Endothelial cell of umbilical vein (primary cell): ENCODE measurements at regions not wholly inside any gene's neighbourhood (a gene's known extent, or its start where the extent isn't known, plus 50 kb on each side); places are given as distances from the start of the nearest gene placed in this dataset.

Experiments used
- BruUV-seq: library from RNA; stranded (reverse); fragments of 400-500 nt; replicated peaks from 2 replicates; lab custom pipeline; 2021; lab: Mats Ljungman, UMichigan
- CTCF ChIA-PET: fragments of 300-600, 350-600 bp; sonication (Branson Sonifier 250); formaldehyde crosslinking; loops from one replicate; lab custom pipeline; 2021; ENCODE audit warnings: antibody characterized with exemption, inconsistent platforms; lab: Charles Lee
- POLR2A ChIA-PET: fragments of 300-600, 350-600 bp; sonication (Branson Sonifier 250); formaldehyde crosslinking; loops from one replicate; lab custom pipeline; 2021; ENCODE audit warnings: antibody characterized with exemption, inconsistent platforms; lab: Charles Lee
- DNase-seq: peaks from one replicate; pipeline ENCODE4 v3.0.0-alpha.2; 2011; ENCODE audit warnings: low read depth, low spot score
- FAIRE-seq: peaks from 2 replicates; lab custom pipeline; 2011; peaks lifted over from hg19 to GRCh38; lab: Jason Lieb, UNC
- H2AFZ ChIP-seq: 2 replicates; pipeline ENCODE4 v1.6.0; 2012; ENCODE audit warnings: low read depth, low read length, control low read depth, inconsistent platforms
- H3K27ac ChIP-seq: 2 replicates; pipeline ENCODE4 v1.5.1; 2011; ENCODE audit warnings: low read depth, mild to moderate bottlenecking, control low read depth, low read length, moderate library complexity; ENCODE audit not compliant: insufficient read depth
- H3K27me3 ChIP-seq, 2 experiments: 2 replicates each; pipeline versions ENCODE4 v1.6.0 to v1.6.1; 2011; ENCODE audit warnings: low read length in 2 of 2, mixed read lengths in 1 of 2; ENCODE audit not compliant: control insufficient read depth in 2 of 2, insufficient read depth in 2 of 2
- H3K36me3 ChIP-seq, 2 experiments: 2 replicates in 1 of 2; 3 replicates in 1 of 2; pipeline ENCODE4 v1.5.1; 2011; ENCODE audit warnings: low read length in 2 of 2, mild to moderate bottlenecking in 1 of 2, moderate library complexity in 1 of 2; ENCODE audit not compliant: control insufficient read depth in 2 of 2, insufficient read depth in 2 of 2; ENCODE audit errors: extremely low read depth in 1 of 2
- H3K4me1 ChIP-seq: 3 replicates; pipeline ENCODE4 v1.5.1; 2011; ENCODE audit warnings: mild to moderate bottlenecking, low read length; ENCODE audit not compliant: control insufficient read depth, insufficient read depth; ENCODE audit errors: extremely low read depth
- H3K4me2 ChIP-seq: 2 replicates; pipeline ENCODE4 v1.6.1; 2011; ENCODE audit warnings: low read length, control low read depth, mixed read lengths; ENCODE audit not compliant: insufficient read depth
- H3K4me3 ChIP-seq, 3 experiments: fragments of 200-600 bp in 1 of 3; sonication (generic), shearing (Covaris generic) in 1 of 3; replicated peaks in 1 of 3; 2 replicates each; pipeline ENCODE4 v1.5.1; 2011 to 2016; ENCODE audit warnings: control low read depth in 3 of 3, low read length in 3 of 3, mild to moderate bottlenecking in 2 of 3, inconsistent platforms in 1 of 3, low read depth in 1 of 3, moderate library complexity in 1 of 3; ENCODE audit not compliant: insufficient read depth in 1 of 3
- H3K79me2 ChIP-seq: 2 replicates; pipeline ENCODE4 v1.6.0; 2012; ENCODE audit warnings: low read length, inconsistent platforms; ENCODE audit not compliant: control insufficient read depth, insufficient read depth
- H3K9ac ChIP-seq: replicated peaks from 2 replicates; pipeline ENCODE3; 2011; ENCODE audit warnings: low read length, control low read depth; ENCODE audit not compliant: insufficient read depth; ENCODE audit errors: extremely low read depth
- H3K9me1 ChIP-seq: replicated peaks from 3 replicates; pipeline ENCODE4 v1.6.0; 2011; ENCODE audit warnings: mild to moderate bottlenecking, low read length; ENCODE audit not compliant: control insufficient read depth, insufficient read depth; ENCODE audit errors: extremely low read depth
- H3K9me3 ChIP-seq: replicated peaks from 2 replicates; pipeline ENCODE4 v1.5.1; 2012; ENCODE audit warnings: low read length, inconsistent platforms; ENCODE audit not compliant: control insufficient read depth, insufficient read depth
- H4K20me1 ChIP-seq: replicated peaks from 2 replicates; pipeline ENCODE3; 2011; ENCODE audit warnings: mild to moderate bottlenecking, low read length; ENCODE audit not compliant: control insufficient read depth, insufficient read depth; ENCODE audit errors: extremely low read depth
- GATA2 ChIP-seq: IDR thresholded peaks from 2 replicates; pipeline ENCODE4 v1.7.0; 2011; ENCODE audit warnings: low read depth, mild to moderate bottlenecking, moderate library complexity, mixed read lengths, low read length; ENCODE audit not compliant: insufficient read length, insufficient read depth
- JUN ChIP-seq: IDR thresholded peaks from 2 replicates; pipeline ENCODE4 v1.6.1; 2011; ENCODE audit warnings: borderline replicate concordance, low read depth; ENCODE audit not compliant: insufficient read length, insufficient read depth
- MYC ChIP-seq: IDR thresholded peaks from one replicate; pipeline ENCODE4 v1.6.1; 2011; ENCODE audit warnings: mild to moderate bottlenecking, low read depth, low read length
- POLR2AphosphoS5 ChIP-seq: IDR thresholded peaks from 2 replicates; pipeline ENCODE4 v1.6.1; 2012; ENCODE audit warnings: low read depth, mild to moderate bottlenecking, control low read depth, low read length, moderate library complexity; ENCODE audit not compliant: insufficient read depth
- dilution Hi-C: fragments of 300-500 bp; cut with MboI; formaldehyde crosslinking; loops from one replicate; pipeline ENCODE4 v1.15.0; 2019; ENCODE audit warnings: low sequenced_read_pairs; ENCODE audit not compliant: extremely low pct_ligation_motif_present
- intact Hi-C: fragments of 100-400 bp; cut with micrococcal nuclease; formaldehyde crosslinking; loops from one replicate; pipeline ENCODE4 v1.10.0; 2022
- TF ChIP-seq, protein P1 (sequence below): IDR thresholded peaks from 2 replicates; pipeline ENCODE4 v1.6.1; 2011; ENCODE audit not compliant: insufficient read depth, insufficient read length
- TF ChIP-seq, protein P2 (sequence below), 2 donors: IDR thresholded peaks; 1 replicate in 1 of 2; 2 replicates in 1 of 2; pipeline ENCODE4 v1.5.1; 2011; ENCODE audit warnings: low read length in 2 of 2, mild to moderate bottlenecking in 2 of 2, moderate library complexity in 2 of 2, control low read depth in 1 of 2, inconsistent platforms in 1 of 2, low read depth in 1 of 2; ENCODE audit not compliant: insufficient read depth in 1 of 2; ENCODE audit errors: extremely low read depth in 1 of 2

DNA sequence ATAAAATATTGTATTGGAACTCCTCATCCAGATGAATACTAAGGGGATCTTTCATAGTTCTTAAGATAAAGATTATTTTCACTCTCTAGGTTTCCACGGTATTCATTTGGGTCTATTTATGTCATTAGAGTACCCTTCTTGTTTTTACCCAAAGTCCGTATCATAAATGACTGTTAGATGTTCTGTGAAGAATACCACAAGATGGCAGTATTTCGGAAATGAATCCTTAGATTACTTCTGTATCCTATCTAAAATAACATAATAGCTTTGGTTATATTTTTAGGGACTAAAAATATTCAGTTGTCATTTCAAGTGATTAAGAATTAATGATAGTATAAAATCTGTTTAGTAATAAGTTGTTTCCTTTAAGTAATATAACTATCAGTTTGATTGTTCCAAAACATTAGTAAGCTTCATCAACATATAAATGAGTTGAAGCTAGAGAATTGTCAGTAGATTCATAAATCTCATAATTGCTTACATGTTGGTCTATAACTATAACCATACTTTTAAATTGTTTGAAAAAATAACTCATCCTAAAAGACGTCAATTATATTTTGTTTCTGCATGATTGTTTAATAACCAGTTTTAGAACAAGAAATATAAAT lies 337.5 kb upstream of the KCND2 start:
- Histone ChIP-seq H3K9me3 (no peaks in the 10 kb centered on the region), H4K20me1 (no peaks in the 10 kb centered on the region), H3K79me2 (no peaks in the 10 kb centered on the region), H2AFZ (no peak overlapping the region), H3K9me1 (no peaks in the 10 kb centered on the region), H3K4me1 (no peaks in the 10 kb centered on the region), H3K27ac (no peak overlapping the region), H3K9ac (no peak overlapping the region), H3K4me3 (no peak overlapping the region), H3K36me3 (no peaks in the 10 kb centered on the region), H3K27me3 (no peaks in the 10 kb centered on the region), H3K4me2 (no peak overlapping the region)
- peak; percentile 51 for DNase-seq
- no TSS peak for BruUV-seq
- TF ChIP-seq, protein P1, sequence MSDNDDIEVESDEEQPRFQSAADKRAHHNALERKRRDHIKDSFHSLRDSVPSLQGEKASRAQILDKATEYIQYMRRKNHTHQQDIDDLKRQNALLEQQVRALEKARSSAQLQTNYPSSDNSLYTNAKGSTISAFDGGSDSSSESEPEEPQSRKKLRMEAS: no peak
- TF ChIP-seq MYC (no peak), JUN (no peak), POLR2AphosphoS5 (no peak), GATA2 (no peak)
- TF ChIP-seq, protein P2, sequence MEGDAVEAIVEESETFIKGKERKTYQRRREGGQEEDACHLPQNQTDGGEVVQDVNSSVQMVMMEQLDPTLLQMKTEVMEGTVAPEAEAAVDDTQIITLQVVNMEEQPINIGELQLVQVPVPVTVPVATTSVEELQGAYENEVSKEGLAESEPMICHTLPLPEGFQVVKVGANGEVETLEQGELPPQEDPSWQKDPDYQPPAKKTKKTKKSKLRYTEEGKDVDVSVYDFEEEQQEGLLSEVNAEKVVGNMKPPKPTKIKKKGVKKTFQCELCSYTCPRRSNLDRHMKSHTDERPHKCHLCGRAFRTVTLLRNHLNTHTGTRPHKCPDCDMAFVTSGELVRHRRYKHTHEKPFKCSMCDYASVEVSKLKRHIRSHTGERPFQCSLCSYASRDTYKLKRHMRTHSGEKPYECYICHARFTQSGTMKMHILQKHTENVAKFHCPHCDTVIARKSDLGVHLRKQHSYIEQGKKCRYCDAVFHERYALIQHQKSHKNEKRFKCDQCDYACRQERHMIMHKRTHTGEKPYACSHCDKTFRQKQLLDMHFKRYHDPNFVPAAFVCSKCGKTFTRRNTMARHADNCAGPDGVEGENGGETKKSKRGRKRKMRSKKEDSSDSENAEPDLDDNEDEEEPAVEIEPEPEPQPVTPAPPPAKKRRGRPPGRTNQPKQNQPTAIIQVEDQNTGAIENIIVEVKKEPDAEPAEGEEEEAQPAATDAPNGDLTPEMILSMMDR (IDR thresholded peaks at IDR 0.05; ENCODE audit: extremely low read depth in 1 of 2, insufficient read depth in 1 of 2, low read depth in 1 of 2, low read length in 2 of 2): peak; percentile 17 to 21
- FAIRE-seq: peak; percentile 63
- dilution Hi-C loops: no loop called here
- ChIA-PET CTCF (interaction anchor here (0.7 to 4.3 kb wide), 48 partner anchors 9 to 1173 kb away, joined by 3 to 106 read pairs (median 4); partner anchors contain the start of gene KCND2), POLR2A (no interaction called here)
- intact Hi-C loops: loop anchor here (1.0 kb wide), 4 partner anchors 337 to 790 kb away; no protein-coding TSS in a partner anchor
